HG03378 (cell line): ENCODE measurements at regions not wholly inside any gene's neighbourhood (a gene's known extent, or its start where the extent isn't known, plus 50 kb on each side); places are given as distances from the start of the nearest gene placed in this dataset.

Experiments used
- ATAC-seq: cut with Tn5 transposase; IDR thresholded peaks from one replicate; pipeline ENCODE4 v1.9.1; 2021; ENCODE audit warnings: mild to moderate bottlenecking, moderate library complexity; ENCODE audit not compliant: unreplicated experiment

DNA sequence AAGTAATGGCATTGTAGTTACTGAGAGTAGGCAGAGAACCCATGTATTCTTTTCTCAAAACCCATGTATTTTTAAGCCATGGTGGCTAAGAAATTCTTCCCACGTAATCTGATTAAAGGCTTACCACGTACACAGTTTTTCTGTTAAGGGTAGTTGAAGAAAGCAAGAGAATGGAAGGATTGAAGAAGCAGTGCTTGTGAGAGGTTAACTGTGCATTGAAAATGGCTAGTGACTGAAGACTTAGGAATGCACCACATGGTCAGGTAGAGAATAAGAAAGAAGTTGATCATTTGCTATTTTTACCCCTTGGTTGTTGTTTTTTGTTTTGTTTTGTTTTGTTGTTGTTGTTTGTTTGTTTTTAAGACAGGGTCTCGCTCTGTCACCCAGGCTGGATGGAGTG lies 178.9 kb upstream of the SNX7 start:
- ATAC-seq, result no peak

DNA sequence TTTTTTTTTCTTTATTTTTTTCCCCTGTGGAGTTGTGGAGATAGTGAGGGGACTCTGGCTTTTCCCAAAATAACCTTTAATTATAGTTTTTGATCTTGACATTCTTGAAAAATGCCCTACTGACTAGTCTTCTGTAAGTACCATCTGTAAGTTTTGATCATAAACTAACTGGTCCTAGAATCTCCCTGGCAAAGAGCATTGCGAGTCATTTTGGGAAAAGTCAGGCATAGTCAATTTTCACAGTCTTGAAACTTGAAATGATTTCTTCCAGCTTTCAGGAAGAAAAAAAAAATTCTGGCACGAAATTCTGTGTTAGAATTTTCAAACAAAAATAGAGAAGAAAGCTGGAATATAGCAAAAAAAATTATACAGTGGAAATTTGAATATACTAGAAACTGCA lies 181.2 kb upstream of the SNX7 start:
- ATAC-seq, result no peak

DNA sequence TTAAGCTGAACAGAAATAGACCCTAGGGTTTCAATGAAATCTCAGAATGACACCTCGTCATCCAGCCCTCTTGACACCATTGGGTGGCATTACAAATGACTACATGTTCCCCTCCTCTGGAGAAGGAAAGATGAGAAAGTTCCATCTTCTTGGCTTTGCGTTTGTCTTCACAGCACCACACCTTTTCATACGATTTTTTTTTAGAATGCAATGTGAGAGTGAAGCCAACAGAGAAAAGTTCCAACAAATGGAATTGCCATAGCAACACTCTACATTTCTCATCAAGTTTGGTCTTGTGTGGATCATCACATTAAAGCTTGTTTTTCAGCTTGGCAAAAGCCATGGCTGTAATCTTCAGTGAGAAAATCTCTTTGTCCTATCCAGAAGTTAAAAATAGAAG lies 183.4 kb upstream of the SNX7 start:
- no peak for ATAC-seq

DNA sequence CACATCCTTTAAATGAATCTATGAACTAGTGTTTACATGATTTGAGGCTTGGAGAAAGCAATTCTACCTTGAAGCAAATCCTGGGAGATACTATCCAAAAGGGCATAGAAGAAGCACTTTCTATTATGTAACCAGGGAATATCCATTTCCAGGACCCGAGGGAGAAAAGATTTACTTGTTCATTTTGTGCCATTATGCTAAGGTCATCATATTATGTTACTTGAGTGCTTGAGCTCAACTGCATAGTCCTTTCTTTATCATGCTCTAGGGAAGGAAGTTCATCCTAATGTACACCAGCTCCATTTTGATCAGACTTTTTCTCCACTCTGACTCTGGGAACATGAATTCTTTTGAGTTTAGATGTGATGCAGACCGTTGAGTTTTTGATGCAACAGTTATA lies 188.6 kb upstream of the SNX7 start:
- ATAC-seq, result no peak

DNA sequence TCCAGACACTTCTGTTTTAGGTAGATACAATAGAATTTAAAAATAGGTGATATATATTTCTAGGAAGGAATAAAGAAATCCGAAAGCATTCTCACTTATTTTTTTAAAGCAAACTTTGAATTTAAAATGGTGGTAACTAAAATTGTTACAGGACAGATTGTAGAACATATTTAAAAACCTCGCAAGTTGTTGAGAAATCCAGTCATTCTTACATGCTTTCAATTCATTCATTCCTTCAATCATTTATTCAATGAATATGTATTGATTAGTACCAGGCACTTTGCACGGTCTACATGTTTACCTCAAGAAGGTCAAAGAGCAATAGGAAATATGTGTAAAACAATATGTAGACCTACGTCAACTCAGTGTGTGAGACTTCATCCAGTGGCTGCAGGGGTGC lies 189.9 kb upstream of the SNX7 start:
- ATAC-seq, result no peak

GRCh38 chr1:98468111-98468717 lies 193.3 kb upstream of the SNX7 start:
- no peak for ATAC-seq

DNA sequence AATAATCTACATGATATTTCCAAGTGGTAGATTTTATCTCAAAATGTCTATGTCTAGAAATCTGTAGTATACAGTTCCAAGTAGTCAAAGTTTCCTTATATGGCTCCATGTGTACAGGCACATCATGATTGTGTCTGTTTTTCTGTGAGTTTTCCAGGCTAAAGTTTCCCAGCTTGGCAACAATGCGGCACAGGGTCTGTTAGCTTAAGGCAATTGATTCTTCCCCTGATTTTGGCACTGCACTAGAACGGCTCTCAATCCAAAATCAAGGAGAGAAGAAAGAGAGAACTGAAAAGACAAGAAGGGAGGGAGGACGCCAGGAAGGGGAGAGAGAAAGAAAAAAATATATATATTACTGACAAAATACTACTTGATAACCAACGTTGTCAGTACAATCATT lies 193.9 kb upstream of the SNX7 start:
- no peak for ATAC-seq

DNA sequence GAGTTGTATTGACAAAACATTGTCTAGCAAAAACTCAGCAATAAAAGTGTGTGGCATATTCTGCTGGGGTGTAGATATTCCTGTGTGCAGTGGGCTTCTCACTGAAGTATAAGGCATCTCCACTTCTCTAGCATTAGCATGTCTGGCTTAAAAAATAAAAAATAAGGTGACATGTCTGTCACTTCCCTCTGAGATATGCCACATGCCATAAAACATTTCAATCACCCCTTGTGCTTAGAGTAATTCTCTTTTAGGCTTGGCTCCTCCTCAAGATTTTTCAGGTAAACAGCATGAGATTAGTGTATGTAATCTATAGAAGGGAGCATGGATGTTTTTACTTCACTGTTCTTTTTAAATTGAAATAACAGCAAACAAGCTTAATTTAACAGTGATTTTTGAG lies 194.4 kb upstream of the SNX7 start:
- no peak for ATAC-seq

DNA sequence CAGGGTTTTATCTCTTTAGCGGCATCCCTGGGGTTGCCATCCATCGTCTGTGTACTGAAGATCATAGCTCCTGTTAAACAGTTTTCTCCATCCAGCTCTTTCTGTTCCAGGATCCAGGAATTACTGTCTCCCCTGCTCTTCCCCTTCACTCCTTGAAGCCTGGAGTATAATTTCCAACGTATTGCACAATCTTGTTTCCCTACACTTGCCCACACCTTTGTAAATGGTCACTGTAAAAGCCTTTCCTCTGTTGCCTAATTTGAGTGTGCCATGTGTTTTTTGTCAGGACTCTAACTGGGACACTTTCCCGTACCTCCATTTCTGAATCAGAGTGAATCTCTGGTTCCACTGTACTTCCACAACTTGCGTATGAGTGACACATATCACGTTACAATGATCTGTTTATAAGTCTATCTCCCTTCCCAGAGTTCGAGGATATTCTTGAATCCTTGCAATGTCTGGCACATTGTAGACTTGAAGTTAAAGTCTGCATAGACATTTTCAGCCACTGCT lies 199.6 kb upstream of the SNX7 start:
- no peak for ATAC-seq

DNA sequence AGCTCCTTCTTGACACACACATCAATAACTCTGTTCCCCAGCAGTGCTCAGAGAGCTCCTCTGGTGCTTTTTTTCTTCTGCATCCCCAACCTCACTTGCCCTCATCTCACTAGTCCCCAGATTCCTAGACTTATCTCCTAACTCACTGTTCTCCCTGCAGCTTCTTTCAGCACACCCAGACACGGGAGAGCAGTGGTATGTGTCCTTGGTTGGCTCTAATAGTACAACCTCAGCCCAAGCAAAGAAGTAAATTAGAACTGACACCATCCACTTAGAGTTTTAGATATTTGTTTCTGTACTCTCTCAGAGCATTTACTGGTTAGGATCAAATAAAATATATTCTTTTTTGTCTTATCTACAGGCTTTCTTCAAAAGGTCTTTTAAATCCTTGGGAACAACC lies 201.4 kb upstream of the SNX7 start:
- no peak for ATAC-seq

DNA sequence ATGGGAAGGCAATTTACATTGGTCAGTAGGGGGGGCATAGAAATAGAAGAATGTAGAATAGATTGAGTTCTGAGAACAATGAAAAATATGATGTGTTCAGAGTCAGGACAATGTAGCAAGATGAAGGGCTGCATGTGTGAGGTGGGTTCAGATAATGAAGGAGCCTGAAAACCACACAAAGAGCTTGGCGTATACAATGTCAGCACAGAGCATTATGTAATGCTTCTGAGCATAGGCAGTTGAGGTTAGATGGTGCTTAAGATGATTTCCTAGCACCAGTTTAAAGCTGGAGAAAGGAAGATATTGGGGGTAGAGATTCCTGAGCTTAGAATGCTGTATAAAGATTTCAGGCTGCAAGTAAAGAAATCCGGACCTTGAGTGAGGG lies 202.0 kb upstream of the SNX7 start:
- ATAC-seq, result no peak

DNA sequence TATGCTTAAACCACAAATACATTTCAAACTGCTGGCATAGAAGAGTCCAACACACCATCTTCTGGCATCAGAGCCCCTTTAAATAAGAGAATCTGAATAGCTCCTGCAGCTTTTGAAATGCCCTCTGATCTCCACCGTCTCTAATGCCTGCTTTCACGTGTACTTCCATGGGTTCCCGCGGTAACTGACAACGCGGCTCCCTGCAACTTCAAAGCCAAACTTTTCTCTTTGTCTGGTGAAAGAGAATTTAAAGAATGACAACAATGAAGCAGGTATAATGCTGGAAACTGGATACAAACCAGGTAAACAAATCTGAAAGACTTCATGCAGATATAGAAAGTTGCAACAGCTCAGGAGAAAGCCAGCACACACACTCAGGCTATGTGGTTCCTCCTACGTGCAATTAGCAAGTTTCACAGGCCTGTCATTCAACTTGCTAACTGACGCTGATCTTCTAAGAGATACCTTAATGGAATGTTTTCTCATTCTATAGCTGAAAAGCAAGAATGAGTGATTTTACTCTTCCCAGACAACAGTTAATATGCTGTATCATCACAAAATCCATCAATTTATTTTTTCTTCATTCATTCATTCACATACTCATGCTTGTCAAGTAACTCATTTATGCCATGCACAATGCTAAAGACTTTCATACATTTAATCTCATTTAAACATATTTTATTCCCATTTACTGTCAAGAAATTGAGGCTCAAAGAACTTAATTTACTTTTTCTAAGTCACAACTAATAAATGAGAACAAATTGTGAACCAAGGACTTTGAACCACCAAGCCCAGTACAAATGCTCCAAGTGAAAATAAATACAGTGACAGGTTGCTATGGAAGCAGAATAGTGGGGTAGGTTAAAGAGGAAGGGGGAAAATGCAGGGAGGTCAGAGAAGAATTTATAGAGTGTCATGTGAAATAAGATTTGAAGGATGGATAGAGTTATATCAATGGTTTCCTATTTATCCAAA lies 202.7 kb upstream of the SNX7 start:
- ATAC-seq, result no peak

GRCh38 chr1:98457248-98457647 lies 204.3 kb upstream of the SNX7 start:
- ATAC-seq, result no peak

- no peak for ATAC-seq
Observed at GRCh38 chr1:98454666-98455065, 206.9 kb upstream of the SNX7 start.

DNA sequence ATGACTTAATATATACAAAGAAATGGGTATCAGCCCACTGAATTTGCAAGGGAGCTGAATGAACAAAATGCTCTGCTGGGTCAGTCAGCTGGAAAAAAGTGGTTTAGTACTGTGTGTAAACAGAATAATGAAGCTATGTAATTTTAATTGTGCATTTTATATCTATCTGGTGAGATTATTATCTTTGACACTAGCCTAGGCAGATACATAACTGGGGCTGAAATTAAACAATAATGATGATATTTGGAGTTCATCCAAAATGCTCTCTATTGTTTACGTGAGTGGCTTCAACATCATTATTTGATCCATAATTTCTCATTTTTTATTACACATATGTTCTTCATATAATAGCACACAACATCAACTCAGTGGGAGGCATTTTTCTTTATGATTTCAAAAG lies 208.5 kb upstream of the SNX7 start:
- ATAC-seq, result no peak

DNA sequence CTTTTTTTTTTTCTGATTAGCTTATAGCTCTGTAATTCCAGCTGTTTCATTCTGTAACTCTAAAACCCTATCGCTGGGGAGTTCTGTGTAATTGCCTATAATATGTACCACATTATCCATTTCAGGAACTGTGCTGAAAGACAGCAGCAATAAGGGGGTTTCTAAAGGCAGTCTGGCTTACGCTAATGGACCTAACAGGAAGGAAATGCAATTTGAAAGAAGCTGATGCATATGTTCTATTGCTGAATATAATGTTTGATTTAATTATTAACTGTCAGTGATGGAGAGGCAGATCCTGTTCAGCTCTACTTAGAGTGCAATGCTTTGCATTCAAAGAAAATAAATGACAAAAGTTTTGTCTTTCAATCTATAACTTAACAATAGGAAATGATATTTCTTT lies 209.4 kb upstream of the SNX7 start:
- peak; percentile 47 for ATAC-seq

DNA sequence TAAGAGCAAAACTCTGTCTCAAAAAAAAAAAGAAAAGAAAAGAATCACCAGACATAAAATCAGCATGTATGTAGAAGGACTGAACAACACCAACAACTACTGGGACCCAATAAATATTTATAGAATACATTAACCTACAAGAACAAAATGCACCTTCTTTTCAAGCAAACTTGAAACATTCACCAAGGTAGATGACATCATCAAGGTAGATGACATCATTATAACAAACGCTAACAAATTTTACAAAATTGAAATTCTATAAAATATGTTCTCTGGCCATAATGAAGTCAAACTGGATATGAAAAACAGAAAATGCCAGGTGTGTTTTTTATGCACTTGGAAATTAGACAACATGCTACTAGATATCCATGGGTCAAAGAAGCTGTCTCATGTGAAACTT lies 220.2 kb upstream of the SNX7 start:
- no peak for ATAC-seq

DNA sequence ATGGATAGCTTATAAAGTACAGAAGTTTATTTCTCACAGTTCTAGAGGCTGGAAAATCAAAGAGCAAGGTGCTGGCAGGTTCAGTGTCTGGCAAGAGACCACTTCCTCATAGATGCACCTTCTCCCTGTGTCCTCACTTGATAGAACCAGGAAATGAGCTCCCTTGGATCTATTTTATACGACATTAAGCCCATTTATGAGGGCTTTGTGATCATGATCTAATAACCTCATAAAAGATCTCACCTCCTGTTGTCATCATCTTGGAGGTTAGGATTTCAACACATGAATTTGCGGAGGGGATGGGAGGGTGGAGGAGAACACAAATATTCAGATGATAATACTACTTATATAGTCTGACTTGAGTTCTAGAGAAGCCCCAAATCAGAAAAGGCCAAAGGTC lies 222.1 kb upstream of the SNX7 start:
- ATAC-seq, result no peak

DNA sequence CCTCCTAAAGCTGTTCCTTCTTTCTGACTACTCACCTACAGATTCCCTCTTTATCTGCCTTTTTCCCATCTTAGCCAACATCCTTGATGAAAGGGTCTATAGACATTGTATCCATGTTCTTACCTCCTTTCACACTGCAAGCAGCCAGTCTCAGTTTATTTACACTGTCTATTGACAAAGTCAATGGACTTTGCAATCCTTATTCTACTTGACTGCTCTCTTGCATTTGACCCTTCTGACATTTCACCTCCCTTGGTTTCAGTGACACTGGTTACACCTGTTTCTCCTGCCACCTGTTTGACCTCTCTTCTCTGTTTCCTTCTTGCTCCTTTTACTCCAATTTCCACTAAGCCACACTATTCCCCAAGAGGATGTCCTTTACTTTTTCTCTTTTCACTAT lies 224.0 kb upstream of the SNX7 start:
- no peak for ATAC-seq

- ATAC-seq, result no peak
Observed at GRCh38 chr1:98437011-98437410, 224.5 kb upstream of the SNX7 start.

DNA sequence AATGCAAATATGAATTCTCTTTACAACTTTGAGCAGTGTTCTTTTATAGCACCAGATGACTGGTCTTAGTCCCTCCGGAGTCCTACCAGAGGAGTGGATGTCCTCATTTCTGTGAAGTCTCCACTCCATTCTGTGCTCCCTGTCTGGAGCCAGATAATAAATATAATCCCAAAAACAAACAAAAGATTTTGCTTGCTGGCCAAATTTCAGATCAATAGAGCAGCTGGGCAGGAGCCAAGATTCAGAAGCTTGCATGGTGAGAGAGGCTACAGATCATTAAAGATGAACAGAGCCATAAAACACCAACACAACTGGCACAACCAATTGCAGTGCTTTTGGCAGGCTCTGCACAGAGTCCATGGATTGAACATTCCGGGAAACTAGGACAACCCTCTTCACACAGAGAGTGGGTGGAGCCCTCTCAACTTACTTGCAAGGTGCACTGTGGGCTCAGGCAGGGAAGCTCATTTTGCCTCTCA lies 231.5 kb upstream of the SNX7 start:
- ATAC-seq, result no peak

- no peak for ATAC-seq
Observed at GRCh38 chr1:98428864-98429263, 232.7 kb upstream of the SNX7 start.
